HG03575 (cell line): ENCODE measurements at regions not wholly inside any gene's neighbourhood (a gene's known extent, or its start where the extent isn't known, plus 50 kb on each side); places are given as distances from the start of the nearest gene placed in this dataset.

Source experiments
- ATAC-seq: cut with Tn5 transposase; IDR thresholded peaks from one replicate; pipeline ENCODE4 v1.9.1; 2021; ENCODE audit not compliant: unreplicated experiment, insufficient number of reproducible peaks, low FRiP score; ENCODE audit errors: extremely low read depth

DNA sequence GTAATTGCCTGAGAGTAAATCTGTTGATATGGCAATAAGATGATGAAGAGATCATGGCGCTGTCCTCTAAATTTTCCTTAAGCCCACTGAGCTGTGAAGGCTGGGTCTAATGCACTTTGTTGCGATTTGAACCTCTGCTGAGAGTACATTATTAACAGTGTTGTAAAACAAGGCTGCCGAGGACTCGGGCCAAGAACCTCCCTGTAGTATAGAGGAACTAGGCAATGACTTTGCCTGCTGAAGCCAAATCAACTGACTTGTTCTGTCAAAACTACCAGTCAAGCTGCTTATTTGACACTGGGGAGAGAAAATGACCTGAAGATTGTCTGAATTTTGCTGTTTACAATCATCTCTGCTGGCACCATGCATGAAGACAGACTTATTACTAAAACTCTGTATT is 1154.7 kb downstream of the DTWD2 start:
- ATAC-seq, result no peak

DNA sequence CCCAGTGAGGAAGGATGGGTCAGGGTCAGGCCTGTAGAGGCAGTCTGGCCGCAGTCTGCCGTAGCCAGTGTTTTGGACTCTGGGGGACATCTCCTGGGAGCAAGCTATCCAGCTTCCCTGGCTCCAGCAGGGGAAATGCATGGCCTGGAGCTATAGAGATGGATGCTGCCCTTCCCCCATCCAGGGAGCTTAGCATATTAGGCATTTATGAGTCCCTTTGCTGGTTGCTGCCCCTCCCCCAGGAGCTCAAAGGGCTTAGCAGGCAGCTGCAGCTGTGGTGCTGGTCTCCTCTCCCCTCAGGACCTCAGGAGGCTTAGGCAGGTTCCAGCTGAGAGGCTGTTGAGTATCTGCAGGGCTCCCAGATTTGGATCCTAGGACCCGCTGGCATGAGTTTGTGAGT is 1158.7 kb downstream of the DTWD2 start:
- ATAC-seq, result no peak

DNA sequence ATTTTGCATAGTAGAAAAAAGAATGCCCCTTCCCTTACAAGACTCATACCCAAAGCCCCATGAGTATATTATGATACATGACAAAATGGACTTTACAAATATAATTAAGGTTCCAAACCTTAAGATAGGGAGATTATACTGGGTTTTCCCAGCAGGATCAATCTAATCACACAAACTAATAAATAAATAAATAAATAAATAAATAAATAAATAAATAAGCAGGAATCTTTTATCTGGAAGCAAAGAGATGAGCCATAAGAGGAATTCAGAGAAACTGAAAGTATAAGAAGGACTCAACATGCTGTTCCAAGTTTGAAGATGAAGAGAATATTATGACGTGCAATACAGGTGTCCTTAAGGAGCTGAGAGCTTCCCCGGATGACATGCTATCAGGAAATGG is 1174.5 kb downstream of the DTWD2 start:
- no peak for ATAC-seq

DNA sequence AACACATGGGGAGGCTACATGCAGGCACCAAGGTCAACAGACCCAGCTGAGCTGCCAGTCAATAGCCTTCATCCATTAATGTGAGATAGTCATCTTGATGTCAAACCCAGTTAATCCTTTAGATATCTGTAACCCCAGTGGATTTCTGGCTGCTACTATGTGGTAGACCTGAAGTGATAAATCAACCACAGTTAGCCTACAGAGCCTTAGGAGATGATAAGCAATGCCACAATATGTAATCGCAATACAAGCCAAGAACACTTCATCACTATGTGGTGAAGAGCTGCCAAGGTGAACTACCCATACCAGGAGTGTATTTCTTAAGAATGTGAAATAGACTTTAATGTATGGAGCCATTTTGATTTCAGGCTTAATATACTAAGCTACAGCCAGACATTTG is 1175.5 kb downstream of the DTWD2 start:
- ATAC-seq, result no peak

DNA sequence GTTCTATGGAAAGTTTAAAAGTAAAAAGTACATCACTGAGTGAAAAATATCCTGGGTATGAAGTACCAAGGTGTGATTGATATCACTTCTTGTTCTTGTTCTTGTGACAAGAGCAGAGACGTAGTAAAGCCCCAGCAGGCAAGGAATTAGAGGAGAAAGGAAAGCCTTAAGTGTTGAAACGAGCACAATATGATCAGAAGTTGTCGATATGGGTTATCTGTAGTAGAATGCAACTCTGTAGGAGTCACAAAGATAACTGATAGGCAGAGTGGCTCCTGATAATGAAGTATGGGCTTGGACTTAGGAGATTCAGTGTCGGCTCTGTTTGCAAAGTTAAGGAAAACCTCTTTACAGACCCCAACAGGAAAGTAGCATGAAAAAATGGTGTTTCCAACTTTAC is 1179.1 kb downstream of the DTWD2 start:
- no peak for ATAC-seq

DNA sequence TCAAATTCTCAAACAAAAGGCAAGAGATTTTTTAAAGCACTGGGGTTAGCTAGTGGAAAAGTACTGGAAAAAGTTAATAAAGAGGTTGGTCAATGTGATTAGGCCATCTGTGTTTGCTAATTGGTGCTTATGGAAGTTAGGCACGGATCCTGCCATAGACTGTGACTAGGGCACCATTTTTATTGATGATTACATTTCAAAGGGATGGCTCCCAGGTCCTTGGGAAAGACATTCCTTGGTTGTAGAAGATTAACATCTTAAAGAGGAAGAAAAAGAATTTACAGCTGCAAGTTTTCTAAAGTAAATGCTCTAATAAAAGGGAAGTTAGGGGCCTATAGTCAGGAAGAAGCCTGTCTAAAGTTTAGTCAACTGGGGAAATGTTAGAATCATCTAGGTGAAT is 1183.3 kb downstream of the DTWD2 start:
- no peak for ATAC-seq

DNA sequence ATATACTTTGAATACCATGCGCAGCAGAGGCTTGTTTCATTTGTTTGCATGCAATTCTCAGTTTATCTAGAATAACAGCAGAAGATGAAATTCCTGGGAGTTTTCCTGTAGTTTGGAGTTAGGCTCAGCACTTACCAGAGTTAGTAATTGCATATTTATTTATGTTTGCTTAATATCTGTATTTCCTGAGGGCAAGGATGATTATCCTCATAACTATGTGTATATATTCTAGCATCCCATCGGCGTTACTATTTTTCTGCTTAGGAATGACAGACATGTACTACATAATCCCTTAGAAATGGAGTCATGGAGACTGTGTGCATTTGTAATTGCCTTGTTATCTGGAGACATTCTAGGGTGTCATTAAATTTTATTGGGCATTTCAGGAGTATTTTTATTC is 1184.8 kb downstream of the DTWD2 start:
- no peak for ATAC-seq

DNA sequence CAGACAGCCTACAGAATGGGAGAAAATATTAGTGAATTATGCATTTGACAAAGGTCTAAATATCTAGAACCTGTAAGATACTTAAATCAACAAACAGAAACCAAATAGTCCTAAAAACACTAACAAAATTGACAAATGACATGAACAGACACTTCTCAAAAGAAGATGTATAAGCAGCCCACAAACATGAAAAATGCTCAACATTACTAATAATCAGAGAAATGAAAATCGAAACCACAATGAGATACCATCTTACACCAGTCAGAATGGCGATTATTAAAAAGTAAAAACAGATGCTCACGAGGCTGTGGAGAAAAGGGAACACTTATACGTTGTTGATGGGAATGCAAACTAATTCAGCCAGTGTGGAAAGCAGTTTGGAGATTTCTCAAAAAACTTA is 1186.8 kb downstream of the DTWD2 start:
- ATAC-seq, result no peak

DNA sequence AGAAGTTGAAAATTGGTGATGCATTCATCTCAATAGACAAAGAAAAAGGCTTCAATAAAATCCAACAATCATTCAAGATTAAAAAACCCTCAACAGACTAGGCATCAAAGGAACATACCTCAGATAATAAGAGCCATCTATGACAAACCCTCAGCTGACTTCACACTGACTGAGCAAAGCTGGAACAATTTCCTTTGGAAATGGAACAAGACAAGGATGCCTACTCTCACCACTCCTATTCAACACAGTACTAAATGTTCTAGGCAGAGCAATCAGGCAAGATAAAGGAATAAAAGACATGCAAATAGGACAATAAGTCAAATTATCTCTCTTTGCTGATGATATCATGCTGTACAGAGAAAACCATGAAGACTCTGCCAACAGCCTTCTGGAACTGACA is 1188.1 kb downstream of the DTWD2 start:
- ATAC-seq, result no peak

DNA sequence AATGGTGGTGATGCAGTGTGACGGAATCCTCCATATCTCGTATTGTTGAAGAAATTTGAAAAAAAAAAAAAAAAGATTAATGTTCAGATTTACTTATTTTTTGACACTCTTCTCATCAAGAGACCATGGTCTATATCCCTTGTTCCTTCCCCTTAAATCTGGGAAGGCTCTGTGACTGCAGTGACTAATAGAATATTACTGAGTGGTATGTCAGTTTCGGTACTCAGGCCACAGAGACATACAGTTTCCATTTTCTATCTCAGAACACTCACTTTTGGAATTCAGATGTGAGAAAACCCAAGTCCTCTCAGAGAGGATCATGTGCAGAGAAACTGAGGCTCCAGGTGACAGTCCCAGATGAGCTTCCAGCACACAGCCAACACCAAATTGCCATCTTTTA is 1193.5 kb downstream of the DTWD2 start:
- no peak for ATAC-seq

DNA sequence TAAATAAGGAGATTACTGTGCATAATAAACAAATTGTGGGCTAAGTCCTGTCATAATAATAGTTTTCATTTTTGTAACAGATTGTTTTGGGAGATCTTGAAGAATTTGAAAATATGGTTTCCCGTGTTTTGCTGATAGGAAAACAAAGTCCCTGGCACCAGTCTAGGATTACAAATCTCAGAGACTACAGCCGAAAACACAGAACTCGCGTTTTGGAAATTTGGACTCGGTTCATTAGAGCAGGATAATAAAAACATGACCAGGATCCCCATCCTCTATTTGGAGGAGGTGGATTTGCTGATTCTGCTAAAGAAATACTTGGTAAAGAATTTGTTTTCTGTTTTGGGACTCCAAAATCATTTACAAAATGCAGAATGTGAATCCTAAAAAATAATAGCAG is 1194.4 kb downstream of the DTWD2 start:
- no peak for ATAC-seq

DNA sequence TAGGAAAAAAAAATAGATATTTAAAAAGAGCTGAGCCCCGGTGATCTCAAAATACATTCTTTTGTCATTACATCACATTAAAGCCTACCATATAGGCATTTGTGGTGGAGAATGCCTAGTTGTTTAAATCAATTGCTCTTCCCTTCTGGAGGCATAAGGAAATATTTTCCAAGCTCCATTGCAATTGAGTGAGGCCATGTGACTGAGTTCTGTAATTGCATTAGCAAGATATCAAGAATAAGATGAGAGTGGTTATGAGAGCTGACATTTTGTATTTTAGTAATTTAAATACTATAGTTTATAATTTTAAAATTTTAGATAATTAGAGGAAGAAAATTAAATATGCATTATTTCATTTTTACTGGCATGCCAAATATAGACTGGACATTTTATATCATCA is 1195.9 kb downstream of the DTWD2 start:
- no peak for ATAC-seq

DNA sequence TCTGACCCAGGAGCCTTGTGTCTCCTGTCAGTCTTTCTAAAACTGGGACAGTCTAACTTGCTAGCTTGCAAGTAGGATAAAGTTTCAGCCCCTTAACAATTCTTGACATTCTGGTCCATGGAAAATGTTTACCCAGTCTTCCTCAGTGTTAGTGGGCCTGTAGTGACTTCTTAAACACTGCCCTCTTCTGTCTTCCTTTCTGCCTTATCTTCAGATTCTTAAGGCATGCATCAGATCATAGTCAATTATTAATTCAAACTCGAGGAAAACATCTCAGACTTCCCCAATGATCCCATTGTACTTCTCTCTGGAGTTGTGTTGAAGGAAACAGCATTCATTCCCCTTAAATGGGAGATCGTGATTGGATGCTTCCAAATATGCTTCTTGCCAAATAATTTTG is 1199.8 kb downstream of the DTWD2 start:
- no peak for ATAC-seq

DNA sequence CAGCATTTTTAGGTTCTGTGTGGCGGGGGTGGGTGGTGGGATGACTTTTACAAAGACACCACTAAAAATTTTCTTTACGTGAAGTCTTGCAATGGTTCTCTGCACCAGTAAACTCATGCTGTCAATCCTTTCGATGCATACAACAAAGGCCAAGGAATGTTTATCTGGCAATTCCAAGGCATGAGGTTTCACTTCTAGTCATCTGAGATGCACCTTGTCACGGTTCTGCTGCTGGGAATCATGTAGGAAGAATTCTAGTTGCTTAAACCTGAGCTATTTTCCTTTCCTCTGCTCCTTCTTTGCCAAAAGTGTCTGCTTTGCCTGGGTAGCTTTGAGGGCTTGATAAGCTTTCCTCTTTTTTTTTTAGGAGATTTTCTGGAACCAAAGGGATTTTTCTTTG is 1204.5 kb upstream of the SEMA6A start:
- ATAC-seq, result no peak

DNA sequence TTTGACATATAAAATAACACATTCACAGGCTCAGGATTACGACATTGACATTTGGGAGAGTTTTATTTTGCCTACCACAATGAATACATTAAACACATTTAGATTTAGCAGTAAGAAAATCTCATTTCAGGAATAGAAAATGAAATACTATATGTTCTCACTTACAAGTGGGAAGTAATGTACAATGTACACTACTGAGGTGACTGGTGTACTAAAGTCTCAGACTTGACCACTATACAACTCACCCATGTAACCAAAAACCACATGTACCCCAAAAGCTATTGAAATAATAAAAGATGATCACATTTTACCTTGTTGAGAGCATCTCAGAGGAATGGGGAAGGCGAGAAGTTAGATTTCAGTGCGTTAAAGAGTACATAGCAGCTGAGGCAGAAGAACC is 1202.4 kb upstream of the SEMA6A start:
- no peak for ATAC-seq

DNA sequence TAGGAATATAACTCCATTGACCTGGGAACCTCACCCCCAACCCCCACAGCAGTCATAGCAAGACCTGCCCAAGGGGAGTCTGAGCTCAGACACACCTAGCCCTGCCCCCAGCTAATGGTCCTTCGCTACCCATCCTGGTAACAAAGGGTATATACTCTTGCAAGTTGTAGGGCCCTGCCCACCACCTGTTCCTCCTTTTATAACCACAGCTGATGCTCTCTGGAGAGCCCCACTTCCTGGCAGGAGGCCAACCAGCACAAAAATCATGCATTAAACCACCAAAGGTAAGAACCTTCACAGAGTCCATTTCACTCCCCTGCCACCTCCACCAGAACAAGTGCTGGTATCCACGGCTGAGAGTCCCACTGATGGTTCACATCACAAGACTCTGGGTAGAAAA is 1195.3 kb upstream of the SEMA6A start:
- ATAC-seq, result no peak

DNA sequence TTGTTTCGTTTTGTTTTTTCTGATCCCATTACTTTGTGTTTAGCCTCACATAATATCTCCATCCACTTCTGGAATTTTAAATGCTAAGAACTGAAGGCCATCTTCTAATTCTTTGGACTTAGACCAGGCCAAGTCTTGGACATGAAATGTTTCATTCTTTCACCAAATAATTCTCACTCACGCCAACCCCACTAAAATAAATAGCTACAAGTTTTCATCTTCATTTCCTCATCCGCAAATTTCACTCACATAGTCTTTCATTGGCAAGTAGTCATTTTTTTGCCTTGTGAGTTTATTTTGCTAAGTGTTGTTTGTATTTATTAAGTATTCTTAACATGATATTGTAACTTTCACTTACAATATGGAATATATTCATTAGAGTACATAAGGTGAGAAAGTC is 1188.6 kb upstream of the SEMA6A start:
- no peak for ATAC-seq

DNA sequence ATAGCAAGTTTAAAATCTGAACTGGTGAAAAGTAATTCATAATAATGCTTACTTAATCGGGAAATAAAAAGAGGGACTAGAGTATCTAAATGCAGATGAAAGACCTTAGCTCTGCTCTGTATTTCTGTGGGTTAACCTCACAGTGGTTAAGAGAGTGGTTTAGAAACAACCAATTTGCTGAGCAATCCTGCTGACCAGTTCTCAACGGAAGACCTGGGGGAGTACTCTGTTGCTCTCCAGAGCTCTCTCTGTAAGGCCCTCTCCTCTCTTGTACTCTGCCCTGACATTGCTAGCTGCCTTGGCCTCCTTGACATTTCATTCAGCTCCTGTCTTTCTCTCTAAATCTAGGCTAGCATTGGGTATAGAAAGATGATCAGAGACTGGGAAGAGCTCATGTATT is 1186.6 kb upstream of the SEMA6A start:
- no peak for ATAC-seq

DNA sequence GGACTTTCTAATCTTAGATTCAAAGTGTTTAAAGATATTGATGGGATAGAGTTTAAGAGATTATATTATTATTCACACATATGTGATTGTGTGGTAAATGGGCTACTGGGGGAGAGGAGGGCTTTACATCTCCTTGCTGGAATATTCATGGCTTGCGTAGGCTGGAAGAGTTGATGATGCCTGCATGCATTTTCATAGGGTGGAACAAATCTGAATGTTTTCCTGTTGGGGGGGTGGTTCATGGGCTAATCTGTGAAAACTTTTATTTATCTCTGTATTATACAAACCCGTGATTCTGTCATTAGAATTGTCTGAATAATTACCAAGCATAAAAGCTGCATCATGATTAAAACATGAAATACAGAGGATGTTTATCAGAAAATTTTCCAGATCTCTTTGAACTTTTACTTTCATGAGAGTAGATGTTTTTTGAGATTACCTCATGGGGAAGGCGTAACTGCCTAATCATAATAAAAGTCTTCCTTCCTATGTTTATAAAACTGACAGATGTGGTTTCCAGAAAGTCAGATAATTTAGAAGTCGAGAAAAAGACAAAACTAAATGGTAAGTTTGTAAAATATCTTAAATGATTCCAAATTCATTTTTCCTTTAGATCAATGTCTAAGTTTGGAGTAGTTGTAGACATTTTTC is 1185.4 kb upstream of the SEMA6A start:
- no peak for ATAC-seq

DNA sequence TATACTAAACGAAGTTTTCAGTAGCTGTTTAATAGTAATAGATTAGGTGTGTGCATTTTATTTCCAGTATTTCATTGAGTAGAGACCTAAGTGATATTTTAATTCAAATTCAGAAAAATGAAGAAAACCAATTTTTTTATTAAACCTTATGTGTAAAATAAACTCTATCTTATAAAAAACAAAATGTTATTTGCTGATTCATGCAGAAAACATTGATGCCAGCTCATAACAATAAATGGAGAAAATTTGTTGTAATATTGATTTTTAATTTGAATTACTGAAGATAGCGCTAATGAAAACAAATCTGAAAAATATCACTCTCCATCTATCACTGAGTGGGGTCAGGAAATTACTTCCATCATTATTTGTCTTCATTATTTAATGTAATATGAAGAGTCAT is 1177.8 kb upstream of the SEMA6A start:
- no peak for ATAC-seq

DNA sequence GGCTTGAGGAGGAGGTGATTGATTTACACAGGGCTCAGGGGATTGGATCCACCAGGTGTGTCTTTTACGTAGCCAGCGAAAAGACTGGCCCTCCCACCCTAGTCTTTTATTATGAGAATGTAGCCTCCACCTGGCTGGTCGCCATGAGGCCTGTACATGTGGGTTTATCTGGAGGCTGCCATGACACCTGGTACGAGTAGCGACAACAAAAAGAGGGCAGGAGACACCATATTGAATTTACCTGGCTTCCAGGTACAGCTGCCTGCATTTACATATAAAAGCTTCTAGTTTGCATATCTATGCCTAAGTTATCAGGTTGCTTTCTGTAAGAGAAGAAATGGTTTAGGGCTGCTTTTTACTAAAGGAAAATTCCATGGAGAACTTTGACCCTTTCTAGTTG is 1173.7 kb upstream of the SEMA6A start:
- no peak for ATAC-seq

DNA sequence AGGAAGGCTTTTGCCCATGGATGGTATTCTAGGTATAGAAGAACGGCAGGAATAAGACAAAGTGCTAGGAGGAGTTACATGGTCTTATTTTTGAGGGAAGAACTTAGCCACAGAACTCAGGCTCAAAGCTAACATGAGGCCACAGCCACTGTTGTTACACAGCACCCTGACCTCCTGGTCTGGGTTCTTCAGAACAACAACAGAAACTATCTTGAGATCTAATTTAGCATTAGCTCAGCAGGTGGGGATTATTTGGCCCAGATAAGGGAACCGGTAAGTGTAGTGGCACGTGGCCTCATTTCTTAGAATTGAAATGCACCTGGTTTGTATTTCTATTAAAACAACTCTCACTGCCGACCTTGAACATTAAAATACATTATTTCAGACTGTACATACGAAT is 1168.7 kb upstream of the SEMA6A start:
- ATAC-seq, result no peak
